KOPT-K1 (cell line): ENCODE measurements at regions not wholly inside any gene's neighbourhood (a gene's known extent, or its start where the extent isn't known, plus 50 kb on each side); places are given as distances from the start of the nearest gene placed in this dataset.

ENCODE experiments used
- H3K27ac ChIP-seq: fragments of 200-600 bp; sonication (generic); 2 replicates; pipeline ENCODE4 v1.5.1; 2016; ENCODE audit warnings: antibody characterized with exemption, mild to moderate bottlenecking, low read depth, low read length; ENCODE audit not compliant: poor library complexity, severe bottlenecking
- H3K36me3 ChIP-seq: fragments of 200-600 bp; sonication (generic); 2 replicates; pipeline ENCODE4 v1.5.1; 2017; ENCODE audit warnings: antibody characterized with exemption, mild to moderate bottlenecking, low read length, moderate library complexity; ENCODE audit not compliant: insufficient read depth
- H3K9me3 ChIP-seq: fragments of 200-600 bp; sonication (generic); 2 replicates; pipeline ENCODE4 v1.5.1; 2017; ENCODE audit warnings: antibody characterized with exemption, low read length, mild to moderate bottlenecking; ENCODE audit not compliant: insufficient read depth, poor library complexity, severe bottlenecking

DNA sequence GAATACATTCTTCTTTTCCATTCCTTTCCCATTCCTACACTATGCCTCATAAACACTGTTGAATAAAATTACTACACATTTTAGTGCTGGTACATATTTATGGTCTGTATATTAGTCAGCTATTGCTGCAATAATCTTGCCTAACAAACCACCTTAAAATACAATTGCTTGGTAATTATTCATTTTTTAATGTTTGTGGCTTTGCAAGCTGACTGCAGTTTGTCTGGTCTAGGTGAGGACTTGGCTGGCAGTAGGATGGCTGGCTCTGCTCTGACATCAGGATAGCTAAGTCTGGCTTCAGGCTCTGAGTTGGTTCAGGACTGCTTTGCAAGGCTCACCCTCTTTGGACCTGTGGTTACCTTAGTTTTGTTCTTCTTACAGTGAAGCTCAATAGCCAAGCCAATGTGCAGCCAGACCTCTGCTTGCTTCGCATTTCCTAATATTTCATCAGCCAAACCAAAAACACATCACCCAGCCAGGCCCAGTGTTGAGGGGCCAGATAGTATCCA is 913.4 kb upstream of the RAG2 start:
- H3K27ac ChIP-seq: no peak overlapping the region
- H3K9me3 ChIP-seq: no peaks in the 10 kb centered on the region
- no peaks in the 10 kb centered on the region for H3K36me3 ChIP-seq

DNA sequence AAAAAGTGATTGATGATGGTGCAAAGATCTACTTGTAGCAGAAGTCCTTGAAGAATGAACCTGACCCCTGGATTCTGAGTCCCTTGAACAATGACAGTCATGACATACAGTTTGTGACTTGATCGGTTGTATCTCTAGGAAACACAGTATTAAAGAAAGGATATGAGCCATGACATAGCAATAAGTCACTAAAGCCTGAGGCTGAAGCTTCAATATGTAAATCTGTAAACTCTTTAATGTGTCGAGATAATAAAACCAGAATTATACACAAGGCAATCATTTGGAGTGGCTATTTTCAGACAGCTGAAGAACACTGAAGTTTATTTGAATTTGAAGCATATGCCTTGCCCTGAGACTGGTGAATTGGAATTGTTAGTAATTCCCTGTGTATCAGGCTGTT is 911.5 kb upstream of the RAG2 start:
- Histone ChIP-seq H3K27ac (no peak overlapping the region), H3K9me3 (no peaks in the 10 kb centered on the region)

DNA sequence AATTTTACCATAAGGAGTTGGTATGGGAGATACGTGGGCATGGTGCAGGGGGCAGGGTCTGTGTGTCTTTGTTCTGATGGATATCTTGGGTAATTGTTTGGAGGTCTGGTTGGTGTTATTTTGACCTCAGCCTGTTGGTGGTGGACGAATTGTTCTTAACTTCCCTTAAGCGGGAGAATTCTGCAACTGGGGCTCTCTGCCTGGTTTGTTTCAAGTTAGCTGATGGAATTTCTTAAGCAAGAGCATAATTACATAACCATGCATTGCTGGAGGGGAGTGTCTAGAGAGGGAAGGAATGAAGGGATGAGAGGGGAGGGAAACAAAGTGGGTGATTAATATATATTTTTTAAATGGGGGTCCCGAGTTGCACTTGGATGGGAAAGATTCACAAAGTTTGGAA is 908.5 kb upstream of the RAG2 start:
- no peaks in the 10 kb centered on the region for H3K36me3 ChIP-seq
- no peaks in the 10 kb centered on the region for H3K9me3 ChIP-seq
- H3K27ac ChIP-seq: no peak overlapping the region

More for the DNA sequence above, 911.5 kb upstream of the RAG2 start:
- no peaks in the 10 kb centered on the region for H3K36me3 ChIP-seq

DNA sequence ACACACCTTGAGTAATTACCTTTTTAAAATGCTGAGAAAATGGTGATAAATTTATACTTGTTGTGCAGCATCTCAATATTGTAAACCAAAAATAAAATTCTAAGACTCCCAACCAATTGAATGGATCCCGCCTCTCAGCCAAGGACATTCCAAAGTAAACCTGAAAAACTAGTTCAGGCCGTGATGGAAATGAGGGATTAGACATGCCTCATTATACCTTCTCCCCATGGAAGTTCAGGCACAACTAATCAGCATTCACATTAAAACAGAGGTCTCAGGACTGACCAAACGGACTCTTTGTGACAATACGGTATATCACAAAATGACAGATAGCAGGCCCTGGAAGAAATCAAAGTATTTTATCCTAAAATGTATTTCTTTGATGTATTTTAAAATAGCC is 907.4 kb upstream of the RAG2 start:
- no peak overlapping the region for H3K27ac ChIP-seq
- no peaks in the 10 kb centered on the region for H3K36me3 ChIP-seq
- no peaks in the 10 kb centered on the region for H3K9me3 ChIP-seq

DNA sequence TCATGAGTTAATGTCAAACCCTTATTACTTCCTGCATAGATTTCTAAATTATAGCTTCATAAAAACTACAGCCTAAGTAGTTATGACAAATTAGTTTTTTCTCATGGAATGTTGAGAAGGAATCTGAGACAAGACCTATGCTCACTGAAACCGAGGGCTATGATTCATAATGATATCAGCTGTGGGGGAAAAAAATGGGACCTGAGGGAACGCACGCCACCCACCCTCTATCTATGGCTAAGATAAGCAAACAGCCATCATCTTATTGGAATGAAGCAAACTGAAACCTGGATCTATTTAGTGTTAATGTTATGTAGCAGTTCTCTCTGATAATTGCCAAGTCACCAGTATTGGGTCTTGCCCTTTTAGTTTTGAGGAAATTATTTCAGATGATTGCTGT is 906.9 kb upstream of the RAG2 start:
- no peaks in the 10 kb centered on the region for H3K36me3 ChIP-seq
- no peak overlapping the region for H3K27ac ChIP-seq
- H3K9me3 ChIP-seq: no peaks in the 10 kb centered on the region

DNA sequence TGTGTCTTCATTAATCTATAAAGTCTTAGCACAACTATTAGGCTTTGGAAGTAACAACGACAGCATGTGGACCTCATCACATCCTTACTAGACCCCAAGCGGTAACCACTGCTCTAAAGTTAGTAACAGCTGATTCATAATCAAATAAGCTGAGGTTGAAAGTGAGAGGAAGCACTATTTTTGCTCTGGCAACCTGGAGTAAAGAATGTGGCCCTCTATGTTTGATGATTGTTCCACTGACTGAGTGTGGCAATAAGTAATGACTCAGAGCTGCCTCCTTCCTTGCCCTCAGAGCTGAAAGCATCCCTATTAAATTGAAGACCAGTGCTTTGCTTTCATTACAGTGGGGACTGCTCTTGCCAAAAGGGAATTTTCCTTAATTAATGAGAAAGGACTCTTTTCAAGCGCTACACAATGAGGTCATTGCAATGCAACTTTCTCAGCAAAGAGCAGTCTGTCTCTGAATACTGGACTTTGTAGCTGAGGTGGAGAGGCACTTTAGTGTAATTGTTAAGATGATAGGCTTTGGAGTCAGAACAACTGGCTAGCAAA is 906.1 kb upstream of the RAG2 start:
- Histone ChIP-seq H3K27ac (no peak overlapping the region), H3K36me3 (no peaks in the 10 kb centered on the region), H3K9me3 (no peaks in the 10 kb centered on the region)

DNA sequence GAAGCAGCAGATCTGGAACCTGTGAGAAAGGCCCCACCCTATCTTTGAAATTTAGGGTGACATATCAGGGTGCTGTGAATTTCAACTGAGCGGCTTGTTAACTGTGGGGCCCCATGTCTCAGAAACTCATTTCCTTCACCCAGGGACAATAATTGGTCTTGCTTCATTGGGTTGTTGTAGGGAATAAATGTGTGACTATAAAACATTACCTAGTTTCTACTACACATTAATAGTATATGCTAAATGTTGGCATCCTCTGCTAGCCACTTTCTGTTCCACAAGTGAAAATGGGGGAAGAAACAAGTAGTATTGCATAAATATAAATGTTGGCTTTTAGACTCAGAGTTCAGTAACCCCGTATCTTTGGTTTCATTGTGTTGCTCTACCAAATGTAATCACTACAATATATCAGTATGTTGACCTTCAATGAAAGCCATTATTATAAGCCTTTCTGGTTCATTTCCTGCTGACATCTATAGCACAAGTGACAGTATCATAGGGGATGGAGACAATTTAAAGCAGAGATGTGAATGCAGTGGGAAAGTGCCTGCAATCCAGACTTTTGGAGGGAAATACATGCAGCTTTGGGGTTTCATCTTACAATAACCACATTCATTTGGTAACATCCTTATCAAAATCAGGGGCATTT is 905.5 kb upstream of the RAG2 start:
- H3K27ac ChIP-seq: no peak overlapping the region

DNA sequence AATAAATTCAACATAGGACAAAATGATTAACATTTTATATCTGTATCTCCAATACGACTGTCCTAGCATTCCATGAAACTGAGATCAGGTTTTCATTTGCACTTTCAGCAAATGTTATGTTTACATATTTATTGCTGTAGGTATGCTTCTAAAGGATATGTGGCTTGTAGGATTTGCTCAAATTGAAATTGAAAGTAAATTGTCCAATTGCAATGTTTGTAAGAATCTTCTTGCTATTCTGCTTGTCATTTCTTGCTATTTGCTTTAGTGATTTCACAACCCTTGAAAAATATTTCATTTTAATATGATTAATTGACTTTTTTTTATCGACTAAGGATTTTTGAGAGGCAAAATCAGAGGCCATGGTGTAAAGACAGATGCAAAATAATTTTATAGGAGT is 904.2 kb upstream of the RAG2 start:
- no peaks in the 10 kb centered on the region for H3K36me3 ChIP-seq
- no peaks in the 10 kb centered on the region for H3K9me3 ChIP-seq
- no peak overlapping the region for H3K27ac ChIP-seq

More for the DNA sequence above, 905.5 kb upstream of the RAG2 start:
- no peaks in the 10 kb centered on the region for H3K9me3 ChIP-seq
- H3K36me3 ChIP-seq: no peaks in the 10 kb centered on the region

DNA sequence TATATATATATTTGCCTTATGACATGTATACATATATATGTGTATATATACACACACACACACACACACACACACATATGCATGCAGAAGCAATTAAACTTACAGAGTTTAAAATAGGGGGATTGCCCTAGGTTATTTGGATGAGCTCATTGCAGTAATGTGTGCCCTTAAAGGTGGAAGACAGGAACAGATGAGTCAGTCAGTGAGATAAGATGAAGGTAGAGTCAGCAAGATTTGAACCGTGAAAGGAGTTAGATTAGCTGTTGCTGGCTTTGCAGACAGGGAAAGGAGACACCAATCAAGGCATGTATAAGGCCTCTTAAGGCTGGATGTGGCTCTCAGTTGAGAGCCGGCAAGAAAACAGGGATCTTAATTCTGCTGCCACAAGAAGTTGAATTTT is 902.4 kb upstream of the RAG2 start:
- Histone ChIP-seq H3K36me3 (no peaks in the 10 kb centered on the region), H3K9me3 (no peaks in the 10 kb centered on the region), H3K27ac (no peak overlapping the region)

DNA sequence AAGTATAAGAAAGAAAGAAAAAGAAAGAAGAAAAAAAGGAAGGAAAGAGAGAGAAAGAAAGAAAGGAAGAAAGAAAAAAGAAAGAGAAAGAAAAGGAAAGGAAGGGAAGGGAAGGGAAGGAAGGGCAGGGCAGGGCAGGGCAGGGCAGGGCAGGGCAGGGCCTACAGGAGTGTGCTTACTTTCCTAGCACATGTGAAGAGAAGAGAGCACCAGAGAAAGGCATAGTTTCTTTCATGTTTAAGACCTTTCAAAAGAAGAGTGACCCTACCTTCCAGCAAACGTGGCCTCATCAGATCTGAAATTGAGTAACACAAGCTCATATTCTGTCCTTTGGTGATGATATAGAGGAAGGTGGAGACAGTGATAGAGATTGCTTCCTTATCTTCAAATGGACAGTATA is 899.3 kb upstream of the RAG2 start:
- Histone ChIP-seq H3K36me3 (no peaks in the 10 kb centered on the region), H3K9me3 (no peaks in the 10 kb centered on the region), H3K27ac (no peak overlapping the region)

DNA sequence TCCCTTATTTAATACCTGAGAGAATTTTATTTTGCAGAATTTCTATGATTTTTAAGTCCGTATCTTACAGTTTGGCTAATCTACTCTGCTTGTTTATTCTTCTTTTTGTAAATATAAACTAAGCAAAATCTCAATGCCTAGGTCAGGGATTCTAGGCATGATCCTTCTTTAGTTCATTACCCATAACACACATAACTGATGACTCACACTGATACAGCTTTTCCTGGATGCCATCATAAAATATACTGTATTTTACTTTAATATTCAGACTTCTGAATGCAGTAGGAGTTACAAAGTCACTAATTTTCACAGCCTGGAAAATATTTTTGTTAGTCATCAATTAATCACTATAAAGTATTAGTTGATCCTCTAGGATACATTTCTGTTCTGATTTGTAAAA is 898.2 kb upstream of the RAG2 start:
- Histone ChIP-seq H3K9me3 (no peaks in the 10 kb centered on the region), H3K27ac (no peak overlapping the region), H3K36me3 (no peaks in the 10 kb centered on the region)

DNA sequence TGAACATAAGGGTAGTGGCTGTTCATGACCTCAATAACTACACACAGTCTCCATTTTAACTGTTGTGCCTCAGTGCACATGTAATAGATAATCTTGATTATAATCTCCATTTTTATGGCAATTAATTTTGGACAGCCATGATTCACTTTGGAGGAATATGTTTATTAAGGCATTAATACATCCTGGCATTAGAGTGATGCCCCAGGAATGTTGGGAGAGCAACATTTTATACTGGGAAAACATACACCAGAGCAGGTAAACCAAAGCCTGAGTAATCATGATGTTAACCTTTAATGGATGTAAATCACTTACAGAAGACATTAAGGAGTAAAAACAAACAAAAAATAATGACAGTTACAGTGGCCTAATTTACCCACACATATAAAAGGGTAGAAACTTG is 886.3 kb upstream of the RAG2 start:
- no peak overlapping the region for H3K27ac ChIP-seq
- no peaks in the 10 kb centered on the region for H3K9me3 ChIP-seq
- no peaks in the 10 kb centered on the region for H3K36me3 ChIP-seq

DNA sequence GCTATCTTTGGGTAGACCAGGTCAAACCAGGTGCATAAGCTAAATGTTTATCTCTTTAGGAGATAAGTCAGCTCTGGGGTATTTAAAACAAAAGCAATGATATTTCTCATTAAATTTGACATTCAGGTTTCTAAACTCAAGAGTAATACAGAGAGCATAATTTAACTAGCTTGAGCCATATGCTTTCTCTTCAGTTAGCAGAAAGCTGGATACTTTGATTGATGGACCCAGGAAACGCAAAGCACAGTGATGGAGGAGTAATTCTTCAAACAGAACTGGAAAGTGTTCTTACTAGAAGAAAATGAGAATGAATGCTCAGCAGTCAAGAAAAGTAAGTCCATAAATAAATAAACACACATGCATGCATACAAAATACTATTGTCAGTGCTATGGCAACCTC is 885.7 kb upstream of the RAG2 start:
- Histone ChIP-seq H3K36me3 (no peaks in the 10 kb centered on the region), H3K9me3 (no peaks in the 10 kb centered on the region), H3K27ac (no peak overlapping the region)

DNA sequence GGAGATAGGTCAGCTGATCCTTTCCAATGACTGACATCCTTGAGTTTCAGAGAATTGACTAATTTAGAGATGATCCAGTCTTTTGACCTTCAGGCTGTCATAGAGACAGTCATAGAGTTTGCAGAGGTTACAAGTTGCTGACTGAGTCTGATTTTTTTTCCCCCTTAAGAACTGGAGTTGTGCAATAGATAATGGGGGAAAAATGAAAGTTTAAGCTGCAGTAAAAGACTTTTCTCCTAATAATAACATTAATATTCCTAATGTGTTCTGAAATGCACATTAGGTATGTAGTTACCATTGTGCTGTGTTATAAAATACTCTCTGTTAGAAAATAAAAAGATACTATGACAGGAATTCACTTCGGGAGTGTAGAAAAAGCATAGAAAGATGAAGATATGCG is 876.9 kb upstream of the RAG2 start:
- Histone ChIP-seq H3K9me3 (no peaks in the 10 kb centered on the region), H3K36me3 (no peaks in the 10 kb centered on the region), H3K27ac (no peak overlapping the region)

DNA sequence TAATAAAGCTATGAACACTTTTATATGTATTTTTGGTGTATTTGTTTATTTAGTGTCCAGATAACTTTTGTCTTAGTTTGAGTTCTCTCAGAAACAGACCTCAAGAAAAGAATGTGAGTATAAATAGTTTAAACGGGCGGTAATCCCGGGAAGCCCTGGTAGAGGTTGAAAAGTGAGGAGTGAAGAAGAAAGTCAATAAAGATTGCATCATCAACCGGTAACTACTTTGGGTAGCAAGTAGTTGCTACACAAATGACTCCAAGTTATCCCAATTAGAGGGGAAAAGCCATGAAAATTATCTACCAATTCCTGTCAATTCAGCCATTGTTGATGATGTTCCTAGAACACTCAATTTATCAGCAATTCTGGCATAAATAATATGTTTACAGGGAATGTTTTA is 870.3 kb upstream of the RAG2 start:
- Histone ChIP-seq H3K9me3 (no peaks in the 10 kb centered on the region), H3K27ac (no peak overlapping the region)

DNA sequence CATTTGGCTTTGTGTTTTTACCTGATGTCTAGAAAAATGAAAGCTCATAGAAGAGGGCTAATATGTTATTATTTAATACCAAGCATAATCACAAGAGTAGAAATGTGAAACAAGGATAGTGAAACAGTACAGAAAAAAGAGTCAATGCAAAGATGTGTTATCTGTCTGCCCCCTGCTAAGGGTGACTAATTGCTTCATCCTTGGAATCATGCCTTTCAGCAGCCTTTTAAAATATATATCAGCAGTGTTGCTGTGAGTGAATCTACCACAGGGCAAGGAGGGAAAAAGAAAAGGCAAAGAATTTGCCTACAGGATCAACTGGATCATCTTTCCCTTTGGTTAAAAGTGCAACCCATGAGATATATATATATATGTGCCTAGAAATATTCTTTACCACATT is 867.2 kb upstream of the RAG2 start:
- H3K36me3 ChIP-seq: no peaks in the 10 kb centered on the region
- H3K27ac ChIP-seq: no peak overlapping the region

More for the DNA sequence above, 870.3 kb upstream of the RAG2 start:
- no peaks in the 10 kb centered on the region for H3K36me3 ChIP-seq

More for the DNA sequence above, 867.2 kb upstream of the RAG2 start:
- no peaks in the 10 kb centered on the region for H3K9me3 ChIP-seq
